ENCODE measurements at regions not wholly inside any gene's neighbourhood (a gene's known extent, or its start where the extent isn't known, plus 50 kb on each side); places are given as distances from the start of the nearest gene placed in this dataset.

GRCh38 chr22:34903416-34903815 is 162.5 kb upstream of the ISX start:
- no peak overlapping the region for H3K4me3 ChIP-seq (ENCODE audit: low read depth, low read length)
- no peak for TF ChIP-seq CTCF (IDR thresholded peaks at IDR 0.05; ENCODE audit: low read depth, low read length)

- no peak for TF ChIP-seq CTCF (IDR thresholded peaks at IDR 0.05; ENCODE audit: low read depth, low read length)
- H3K4me3 ChIP-seq (ENCODE audit: low read depth, low read length): no peak overlapping the region
These were observed 161.5 kb upstream of the ISX start for GRCh38 chr22:34904486-34904885.

GRCh38 chr22:34913826-34914225 is 152.1 kb upstream of the ISX start:
- H3K4me3 ChIP-seq (ENCODE audit: low read depth, low read length): no peak overlapping the region
- no peak for TF ChIP-seq CTCF (IDR thresholded peaks at IDR 0.05; ENCODE audit: low read depth, low read length)

- TF ChIP-seq CTCF (IDR thresholded peaks at IDR 0.05; ENCODE audit: low read depth, low read length): no peak
- H3K4me3 ChIP-seq (ENCODE audit: low read depth, low read length): no peak overlapping the region
These were observed 151.1 kb upstream of the ISX start for GRCh38 chr22:34914846-34915245.

GRCh38 chr22:34917239-34917638 is 148.7 kb upstream of the ISX start:
- no peak overlapping the region for H3K4me3 ChIP-seq (ENCODE audit: low read depth, low read length)
- TF ChIP-seq CTCF (IDR thresholded peaks at IDR 0.05; ENCODE audit: low read depth, low read length): no peak

GRCh38 chr22:34931026-34931425 is 134.9 kb upstream of the ISX start:
- TF ChIP-seq CTCF (IDR thresholded peaks at IDR 0.05; ENCODE audit: low read depth, low read length): no peak
- no peak overlapping the region for H3K4me3 ChIP-seq (ENCODE audit: low read depth, low read length)

- no peak for TF ChIP-seq CTCF (IDR thresholded peaks at IDR 0.05; ENCODE audit: low read depth, low read length)
- no peak overlapping the region for H3K4me3 ChIP-seq (ENCODE audit: low read depth, low read length)
These were observed 131.7 kb upstream of the ISX start for GRCh38 chr22:34934261-34934660.
